ENCODE measurements at regions not wholly inside any gene's neighbourhood (a gene's known extent, or its start where the extent isn't known, plus 50 kb on each side); places are given as distances from the start of the nearest gene placed in this dataset.

GRCh38 chr3:177312491-177312890 is 115.2 kb upstream of the TBL1XR1 start:
- Histone ChIP-seq H3K56ac (replicated peaks; ENCODE audit: insufficient read length, low read depth, low read length) (no peak overlapping the region), H4K20me1 (replicated peaks in 1 of 2; ENCODE audit: control insufficient read depth in 1 of 2, insufficient read depth in 2 of 2, low read length in 2 of 2) (no peaks in the 10 kb centered on the region), H3K27me3 (replicated peaks in 1 of 4; ENCODE audit: control insufficient read depth in 3 of 4, extremely low read depth in 1 of 4, insufficient read depth in 3 of 4, low read length in 3 of 4) (no peaks in the 10 kb centered on the region), H3K9me3 (ENCODE audit: insufficient read depth in 2 of 2, low read depth in 1 of 2, low read length in 1 of 2) (no peaks in the 10 kb centered on the region; a peak in 1 of 4 replicates), H3K14ac (ENCODE audit: insufficient read length) (no peak overlapping the region), H3K18ac (ENCODE audit: extremely low read depth, low read length) (no peak overlapping the region), H2BK5ac (ENCODE audit: low read depth, low read length) (no peak overlapping the region), H3K4ac (replicated peaks; ENCODE audit: insufficient read length, low read depth, low read length) (no peak overlapping the region), H3K9ac (replicated peaks in 1 of 4; ENCODE audit: extremely low read depth in 1 of 4, low read depth in 3 of 4, low read length in 3 of 4) (no peak overlapping the region), H3K4me3 (ENCODE audit: extremely low read depth in 1 of 4, insufficient read depth in 2 of 4, low read depth in 3 of 4, low read length in 4 of 4) (no peak overlapping the region), H3K36me3 (ENCODE audit: control insufficient read depth in 2 of 4, insufficient read depth in 4 of 4, low read length in 3 of 4) (no peaks in the 10 kb centered on the region), H2AK5ac (ENCODE audit: low read depth, low read length) (no peak overlapping the region), H2AFZ (ENCODE audit: low read length) (no peak overlapping the region), H2BK20ac (ENCODE audit: low read length) (no peak overlapping the region), H2BK15ac (ENCODE audit: low read length) (no peak overlapping the region), H2BK12ac (ENCODE audit: low read depth, low read length) (no peak overlapping the region), H3K23ac (ENCODE audit: insufficient read length) (no peak overlapping the region), H3K4me1 (replicated peaks in 1 of 4; ENCODE audit: control insufficient read depth in 3 of 4, insufficient read depth in 4 of 4, low read length in 3 of 4) (no peaks in the 10 kb centered on the region), H3K23me2 (ENCODE audit: low read depth, low read length) (no peaks in the 10 kb centered on the region), H3K79me1 (ENCODE audit: low read depth, low read length) (no peaks in the 10 kb centered on the region), H4K91ac (replicated peaks; ENCODE audit: insufficient read length, low read length) (no peak overlapping the region), H4K5ac (ENCODE audit: insufficient read length, low read depth, low read length) (no peak overlapping the region), H3K27ac (ENCODE audit: low read depth, low read length) (no peak overlapping the region), H4K8ac (ENCODE audit: extremely low read depth, insufficient read depth, low read length) (no peak overlapping the region), H3K79me2 (ENCODE audit: control insufficient read depth in 1 of 2, insufficient read depth in 2 of 2, low read length in 2 of 2) (no peaks in the 10 kb centered on the region), H3K4me2 (ENCODE audit: insufficient read depth in 1 of 2, low read depth in 2 of 2, low read length in 2 of 2) (no peak overlapping the region), H2BK120ac (replicated peaks; ENCODE audit: low read depth, low read length) (no peak overlapping the region)
- POLR2A ChIA-PET (ENCODE audit: partially characterized antibody), result no interaction called here
- WGBS, 2 experiments (ENCODE audit: extremely low coverage in 1 of 2, insufficient coverage in 1 of 2, insufficient read length in 1 of 2, insufficient replicate concordance in 2 of 2, low coverage in 1 of 2, low lambda C conversion rate in 2 of 2, missing lambda C conversion rate in 1 of 2), result 80% methylated on average over 5 of the region's 5 CpGs; no CpG with 5 or more reads in 1 of the 2 experiments
- CTCF ChIA-PET (ENCODE audit: partially characterized antibody), result interaction anchor here (0.6 kb wide), 1 partner anchor 92 kb away, joined by 3 read pairs; no protein-coding TSS in a partner anchor
- no peak for FAIRE-seq
- DNase-seq (ENCODE audit: low read depth in 1 of 2, low spot score in 2 of 2), result no peak
- no peak for TF ChIP-seq CHD7 (IDR thresholded peaks at IDR 0.05; ENCODE audit: insufficient replicate concordance, low read length)
